GM04503 (cell line): ENCODE measurements at regions not wholly inside any gene's neighbourhood (a gene's known extent, or its start where the extent isn't known, plus 50 kb on each side); places are given as distances from the start of the nearest gene placed in this dataset.
"Not testable (repeated sequence)": the region's sequence is repeated elsewhere in the genome, so short reads cannot be mapped to it uniquely, and the experiment has no call there.

Experiments
- DNase-seq: peaks from one replicate; pipeline ENCODE4 v3.0.0-alpha.2; 2012; ENCODE audit warnings: low read depth

DNA sequence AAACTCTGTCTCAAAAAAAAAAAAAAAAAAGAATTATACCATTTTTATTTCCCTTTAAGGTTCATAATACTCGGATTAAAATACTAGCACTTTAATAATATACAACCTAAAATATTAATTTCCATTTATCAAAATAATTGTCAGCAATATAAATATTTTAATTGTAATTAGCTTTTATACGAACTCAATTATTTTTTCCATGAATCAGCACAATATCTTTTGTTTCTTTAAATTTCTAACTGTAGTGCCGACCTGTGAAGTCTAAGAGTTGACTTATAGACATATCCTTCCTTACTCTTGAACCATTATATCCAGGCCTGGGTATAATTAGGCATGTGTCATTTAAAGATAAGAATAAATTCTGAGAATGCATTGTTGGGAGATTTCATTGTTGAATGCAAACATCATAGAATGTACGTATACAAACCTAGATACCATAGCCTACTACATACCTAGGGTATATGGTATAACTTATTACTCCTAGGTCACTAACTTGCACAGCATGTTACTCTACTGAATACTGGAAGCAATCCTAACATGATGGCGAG, 996.7 kb upstream of the TMPRSS15 start:
- DNase-seq = no peak

DNA sequence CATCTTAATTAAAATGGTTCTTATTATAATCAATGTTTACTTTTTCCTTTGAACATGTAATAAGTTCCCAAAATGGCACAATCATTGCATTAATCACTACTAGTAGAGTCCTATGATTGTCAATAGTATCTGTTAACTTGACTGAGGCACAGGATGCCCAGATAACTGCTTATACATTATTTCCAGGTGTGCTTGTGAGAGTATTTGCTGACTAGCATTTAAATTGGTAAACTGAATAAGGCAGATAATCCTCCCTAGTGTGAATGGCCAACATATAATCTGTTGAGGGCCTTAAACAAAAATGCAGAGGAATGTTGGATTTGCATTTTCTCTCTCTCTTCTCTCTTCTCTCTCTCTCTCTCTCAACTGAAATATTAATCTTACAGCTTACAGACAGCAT, 999.3 kb upstream of the TMPRSS15 start:
- no peak for DNase-seq

DNA sequence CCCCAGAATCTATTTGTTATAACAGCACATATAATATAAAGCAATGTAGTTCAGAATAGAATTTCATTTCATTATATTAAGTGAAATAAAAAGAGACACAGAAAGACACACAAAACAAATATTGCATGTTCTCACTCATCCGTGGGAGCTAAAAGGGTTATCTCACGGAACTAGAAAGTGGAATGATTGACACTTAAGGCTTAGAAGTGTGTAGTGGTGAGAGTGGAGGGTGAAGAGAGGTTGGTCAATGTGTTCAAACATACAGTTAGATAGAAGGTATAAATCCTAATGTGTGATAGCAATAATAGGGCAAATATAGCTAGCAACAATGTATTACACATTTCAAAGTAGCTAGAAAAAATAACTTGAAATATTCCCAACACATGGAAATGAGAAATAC, 1001.7 kb upstream of the TMPRSS15 start:
- no peak for DNase-seq

DNA sequence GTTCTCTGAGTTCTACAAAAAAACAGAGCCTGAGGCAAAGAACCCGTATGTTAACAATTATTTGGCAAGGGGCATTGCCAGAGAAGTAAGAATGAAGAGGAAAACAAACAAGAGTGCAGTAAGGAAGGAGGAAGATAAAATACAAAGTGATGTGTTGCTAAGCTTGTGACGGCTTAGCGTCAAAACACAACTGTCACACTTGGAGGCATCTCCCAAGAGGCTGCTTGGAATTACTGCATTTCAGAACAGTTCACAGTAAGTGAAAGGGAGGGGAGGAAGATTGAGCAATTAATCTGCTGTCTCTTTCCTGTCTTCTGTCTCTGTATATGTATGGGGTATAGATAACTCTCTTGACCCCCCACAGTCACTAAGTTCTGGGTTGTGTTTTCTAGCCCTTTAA, 1017.0 kb upstream of the TMPRSS15 start:
- no peak for DNase-seq

DNA sequence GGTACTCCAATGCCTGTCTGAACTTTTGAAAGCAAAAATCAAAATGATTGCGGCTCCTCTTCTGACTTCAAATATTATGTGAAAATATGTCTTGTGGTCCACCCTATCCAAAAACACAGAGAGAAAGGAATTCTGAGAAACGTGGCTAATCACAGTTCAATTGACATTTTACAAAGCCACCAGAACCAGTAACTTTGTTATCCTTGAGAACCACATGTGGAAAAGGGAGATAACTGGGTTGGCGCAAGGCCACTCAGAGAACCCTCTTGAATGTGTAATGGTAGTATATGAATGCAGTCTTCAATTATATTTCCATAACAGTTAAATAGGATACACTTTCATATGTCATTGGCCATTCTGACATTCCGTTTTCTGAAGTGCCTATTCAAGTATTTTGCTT, 1030.0 kb upstream of the TMPRSS15 start:
- no peak for DNase-seq

DNA sequence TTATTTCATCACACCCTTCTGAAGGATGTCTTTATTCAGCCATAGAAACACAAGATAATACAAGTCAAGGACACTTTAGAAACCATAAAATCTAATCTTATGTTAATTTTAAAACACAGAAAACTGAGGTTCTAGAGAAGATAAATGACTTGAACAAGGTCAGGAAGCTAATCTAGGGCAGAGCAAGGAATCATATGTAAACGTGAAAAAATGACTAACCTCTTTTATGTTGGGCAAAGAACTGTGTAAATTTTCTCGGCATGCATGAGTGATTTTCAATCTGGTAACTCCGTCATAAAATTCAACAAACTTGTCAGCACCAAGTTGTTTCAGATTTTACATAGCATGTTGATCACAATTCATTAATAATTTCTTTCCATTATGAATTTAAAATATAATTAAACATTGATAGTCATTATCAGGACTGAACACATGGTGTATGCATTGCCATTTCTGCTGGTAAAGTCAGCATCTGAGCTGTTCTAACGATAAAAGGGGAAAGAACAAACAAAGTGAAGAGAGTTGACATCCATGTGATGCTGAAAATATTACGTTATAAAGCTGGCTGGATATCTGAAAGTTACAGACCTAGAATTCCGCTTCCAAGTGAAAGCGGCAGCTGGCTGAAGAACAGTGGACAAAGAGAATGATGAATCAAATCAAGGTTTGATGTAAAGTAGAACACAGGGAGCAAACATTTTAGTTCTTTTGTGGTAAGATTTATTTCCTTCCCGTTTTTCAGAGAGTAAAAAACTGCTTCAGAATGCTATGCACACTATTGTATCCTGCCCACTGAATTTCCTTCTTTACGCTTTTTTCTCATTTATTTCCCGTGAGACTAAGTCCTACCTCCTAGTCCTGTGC, 1037.4 kb upstream of the TMPRSS15 start:
- no peak for DNase-seq

DNA sequence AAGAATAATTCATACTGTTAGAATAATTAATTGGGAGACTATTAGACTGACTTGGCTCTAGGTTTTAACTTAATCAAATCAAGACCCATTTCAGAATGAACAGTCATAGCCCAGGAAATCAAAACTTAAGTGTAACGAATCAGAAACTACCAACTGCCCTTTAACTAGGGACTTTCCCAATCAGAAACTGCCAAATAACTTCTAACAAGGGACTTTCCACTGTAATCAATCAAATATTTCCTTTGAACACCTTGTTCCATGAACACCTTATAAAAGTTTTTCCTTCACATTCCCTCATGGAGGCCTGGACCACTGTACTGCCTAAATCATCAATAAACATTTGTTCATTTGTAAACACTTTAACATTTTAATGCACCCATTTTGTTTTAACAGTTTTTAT, 1054.7 kb upstream of the TMPRSS15 start:
- no peak for DNase-seq

DNA sequence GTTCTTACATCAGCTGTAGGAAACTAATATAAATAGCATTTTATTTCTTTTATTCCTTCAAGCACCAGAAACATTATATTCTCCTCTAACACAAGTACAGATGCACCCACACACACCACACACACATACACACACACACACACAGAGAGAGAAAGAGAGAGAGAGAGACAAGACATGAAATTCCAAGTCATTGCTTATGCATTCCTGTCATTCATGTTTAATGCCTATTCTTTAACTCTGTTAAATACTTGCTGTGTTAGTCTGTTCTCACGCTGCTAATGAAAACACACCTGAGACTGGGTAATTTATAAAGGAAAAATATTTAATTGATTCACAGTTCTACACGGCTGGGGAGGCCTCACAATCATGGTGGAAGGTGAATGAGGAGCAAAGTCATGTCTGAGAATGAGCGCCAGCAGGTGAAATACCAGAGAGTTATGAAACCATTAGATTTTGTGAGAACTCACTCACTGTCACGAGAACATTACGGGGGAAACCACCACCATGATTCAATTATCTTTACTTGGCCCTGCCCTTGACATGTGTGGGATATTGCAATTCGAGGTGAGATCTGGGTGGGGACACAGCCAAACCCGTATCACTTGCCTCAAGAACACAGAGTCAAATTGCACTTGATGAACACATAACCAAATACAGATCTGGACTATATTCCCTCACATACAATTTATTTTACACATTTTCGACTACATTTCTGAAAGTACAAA, 1058.1 kb upstream of the TMPRSS15 start:
- DNase-seq = no peak

DNA sequence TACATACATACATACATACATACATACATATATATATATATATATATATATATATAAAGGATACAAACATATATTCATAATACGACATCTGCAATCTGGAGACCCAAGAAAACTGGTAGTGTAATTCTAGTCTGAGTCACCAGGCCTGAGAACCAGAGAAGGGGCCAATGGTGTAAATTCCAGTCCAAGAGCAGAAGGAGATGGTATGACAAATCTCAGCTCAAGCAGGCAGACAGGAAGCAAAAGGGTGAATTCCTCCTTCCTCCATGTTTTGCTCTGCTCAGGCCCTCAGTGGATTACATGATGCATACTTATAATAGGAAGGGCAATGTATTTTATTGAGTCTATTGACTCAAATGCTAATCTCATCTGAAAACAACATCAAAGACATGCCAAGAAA, 1060.4 kb upstream of the TMPRSS15 start:
- no peak for DNase-seq

DNA sequence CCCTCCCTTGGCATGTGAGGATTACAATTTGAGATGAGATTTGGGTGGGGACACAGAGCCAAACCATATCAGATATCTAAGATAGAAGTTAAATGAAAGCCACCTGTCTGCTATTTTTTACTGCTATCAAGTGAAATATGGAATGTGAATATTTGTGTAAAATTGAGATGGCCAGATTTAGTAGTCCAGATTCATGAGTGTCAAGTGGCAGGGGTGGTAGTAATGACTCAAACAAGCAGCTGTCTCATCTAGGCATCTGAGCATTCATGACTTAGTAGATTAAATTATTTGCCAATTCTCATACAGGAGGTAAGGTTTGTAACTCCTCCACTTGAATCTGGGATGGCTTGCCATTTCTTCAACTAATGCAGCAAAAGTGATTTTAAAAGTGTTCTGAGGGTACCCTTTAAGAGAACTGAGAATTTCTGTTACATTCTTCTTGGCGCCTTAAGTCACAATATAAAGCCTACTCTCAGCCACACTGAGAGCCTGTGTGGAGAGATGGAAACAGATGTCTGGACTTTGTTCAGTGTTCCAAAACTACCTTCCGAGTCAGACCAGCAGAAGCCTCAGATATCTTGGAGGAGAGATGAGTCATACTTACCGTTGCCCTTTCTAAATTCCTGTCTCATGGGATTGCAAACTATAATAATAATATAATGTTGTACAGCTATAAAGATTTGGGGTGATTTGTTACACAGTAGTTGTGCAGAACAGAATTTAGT, 1065.6 kb upstream of the TMPRSS15 start:
- no peak for DNase-seq

DNA sequence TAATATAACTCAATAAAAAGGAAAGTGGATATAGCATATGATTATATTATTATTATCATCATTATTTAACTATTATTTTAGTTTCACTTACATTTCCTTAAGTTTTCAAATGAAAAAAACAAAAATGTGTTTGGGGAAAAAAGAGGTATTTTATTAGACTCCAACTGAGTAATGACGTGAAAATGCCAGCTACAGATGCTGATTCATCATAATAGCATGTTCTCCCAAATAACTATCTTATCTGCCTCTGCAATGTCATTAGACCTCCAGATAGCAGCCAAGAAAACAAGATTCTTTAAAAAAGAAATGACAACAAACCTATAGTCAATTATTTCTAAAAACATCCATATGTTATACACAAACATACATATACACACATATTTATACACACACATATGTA, 1071.9 kb upstream of the TMPRSS15 start:
- DNase-seq = no peak

DNA sequence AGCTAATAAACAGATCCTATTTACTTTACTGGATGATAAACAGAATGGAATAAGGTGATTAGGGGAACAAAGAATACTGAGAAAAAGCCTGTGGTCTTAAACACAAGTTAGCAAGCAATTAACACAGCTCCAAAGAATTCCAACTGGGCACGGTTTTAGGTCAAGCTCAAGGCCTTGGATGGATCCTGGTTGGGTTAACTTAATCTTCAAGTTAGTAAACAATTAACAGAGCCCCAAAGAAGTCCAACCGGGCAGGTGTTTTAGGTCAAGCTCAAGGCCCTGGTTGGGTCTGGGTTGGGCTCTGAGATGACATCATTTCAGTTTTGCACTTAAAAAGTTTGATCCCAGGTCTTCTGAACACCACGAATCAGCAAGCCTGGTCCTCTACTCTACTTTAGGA, 1086.3 kb upstream of the TMPRSS15 start:
- DNase-seq = no peak

DNA sequence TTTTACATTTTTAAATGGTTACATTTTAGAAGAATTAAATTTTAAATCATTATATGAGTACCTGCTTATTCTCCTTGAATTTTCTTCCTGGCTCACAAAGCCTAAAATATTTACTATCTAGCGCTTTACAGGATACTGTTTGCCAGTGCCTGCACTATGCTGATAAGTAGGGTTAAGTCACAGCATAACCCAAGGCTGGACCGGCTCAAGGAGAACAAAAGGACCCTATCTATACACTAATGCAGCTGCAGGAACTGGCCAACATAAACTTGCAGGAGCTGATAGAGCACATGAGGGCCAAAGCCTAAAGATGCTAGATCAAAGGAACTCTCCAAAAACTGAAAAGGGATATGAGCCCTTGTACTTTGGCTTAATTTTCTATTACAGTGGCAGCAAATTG, 1086.9 kb upstream of the TMPRSS15 start:
- no peak for DNase-seq

DNA sequence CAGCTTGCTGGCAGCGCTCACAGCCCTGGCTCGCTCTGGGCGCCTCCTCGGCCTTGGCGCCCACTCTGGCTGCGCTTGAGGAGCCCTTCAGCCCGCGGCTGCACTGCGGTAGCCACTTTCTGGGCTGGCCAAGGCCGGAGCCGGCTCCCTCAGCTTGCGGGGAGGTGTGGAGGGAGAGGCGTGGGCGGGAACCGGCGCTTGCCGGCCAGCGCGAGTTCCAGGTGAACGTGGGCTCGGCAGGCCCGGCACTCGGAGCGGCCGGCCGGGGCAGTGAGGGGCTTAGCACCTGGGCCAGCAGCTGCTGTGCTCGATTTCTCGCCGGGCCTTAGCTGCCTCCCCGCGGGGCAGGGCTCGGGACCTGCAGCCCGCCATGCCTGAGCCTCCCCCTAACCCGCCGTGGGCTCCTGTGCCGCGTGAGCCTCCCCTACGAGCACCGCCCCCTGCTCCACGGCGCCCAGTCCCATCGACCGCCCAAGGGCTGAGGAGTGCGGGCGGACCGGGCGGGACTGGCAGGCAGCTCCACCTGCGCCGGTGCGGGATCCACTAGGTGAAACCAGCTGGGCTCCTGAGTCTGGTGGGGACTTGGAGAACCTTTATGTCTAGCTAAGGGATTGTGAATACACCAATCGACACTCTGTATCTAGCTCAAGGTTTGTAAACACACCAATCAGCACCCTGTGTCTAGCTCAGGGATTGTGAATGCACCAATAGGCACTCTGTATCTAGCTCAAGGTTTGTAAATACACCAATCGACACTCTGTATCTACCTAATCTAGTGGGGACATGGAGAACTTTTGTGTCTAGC, 1090.1 kb upstream of the TMPRSS15 start:
- not testable (repeated sequence) for DNase-seq

DNA sequence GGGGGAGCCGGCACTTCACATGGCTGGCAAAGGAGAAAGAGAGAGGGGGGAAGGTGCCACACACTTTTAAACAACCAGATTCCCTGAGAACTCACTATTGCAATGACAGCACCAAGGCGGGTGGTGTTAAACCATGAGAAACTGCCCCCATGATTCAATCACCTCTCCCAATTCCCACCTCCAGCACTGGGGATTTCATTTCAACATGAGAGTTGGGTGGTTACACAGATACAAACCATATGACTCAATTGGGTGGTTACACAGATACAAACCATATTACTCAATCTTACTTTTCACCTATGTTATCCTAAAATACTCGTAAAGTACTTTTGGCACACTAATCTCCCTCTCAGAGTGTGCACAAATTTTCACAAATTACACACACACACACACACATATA, 1097.5 kb upstream of the TMPRSS15 start:
- DNase-seq = no peak

DNA sequence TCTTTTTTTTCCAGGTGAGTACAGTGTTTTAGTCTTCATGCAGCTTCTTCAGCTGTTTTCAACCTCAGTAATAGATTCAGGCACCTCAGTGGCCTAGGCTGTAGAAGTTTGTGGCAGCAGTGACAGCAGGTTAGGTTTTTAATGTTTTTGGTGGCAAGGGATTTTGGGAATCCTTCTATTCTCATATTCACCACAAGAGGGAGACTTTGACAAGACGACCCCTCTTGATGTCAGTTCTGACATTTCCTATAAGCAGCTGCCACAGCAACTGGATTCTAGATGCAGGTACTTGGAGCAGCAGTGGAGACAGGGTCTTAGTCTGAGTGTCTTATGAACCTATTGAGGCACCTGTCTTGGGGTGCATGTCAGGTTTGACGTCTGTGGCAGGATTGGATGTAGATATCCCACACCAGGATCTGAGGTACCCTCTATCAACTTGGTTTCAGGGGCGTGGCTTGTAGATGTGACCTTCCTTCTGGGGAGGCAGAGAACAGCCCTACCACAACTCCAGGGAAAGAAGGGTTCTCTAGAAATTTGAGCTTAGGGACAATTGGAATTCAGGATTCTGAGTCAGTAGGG, 1104.2 kb upstream of the TMPRSS15 start:
- no peak for DNase-seq

DNA sequence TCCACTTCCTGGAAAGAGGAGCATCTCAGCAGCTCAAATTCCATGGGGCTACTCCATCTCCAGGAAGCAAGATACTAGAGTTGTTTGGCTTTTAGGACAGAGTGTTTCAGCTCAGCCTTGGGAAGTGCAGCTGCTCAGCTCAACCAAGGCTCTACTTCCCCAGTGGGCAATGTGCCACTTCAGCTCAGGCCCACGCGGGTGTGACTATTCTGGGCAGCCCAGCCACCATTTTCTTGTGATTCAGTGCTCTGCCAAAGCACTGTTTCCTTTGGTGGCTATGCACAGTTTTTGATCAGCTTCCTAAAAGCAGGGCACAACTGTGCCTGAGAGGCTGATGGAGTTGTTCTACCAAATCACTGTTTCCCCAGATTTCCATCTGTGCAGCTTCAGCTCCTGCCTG, 1104.9 kb upstream of the TMPRSS15 start:
- no peak for DNase-seq

DNA sequence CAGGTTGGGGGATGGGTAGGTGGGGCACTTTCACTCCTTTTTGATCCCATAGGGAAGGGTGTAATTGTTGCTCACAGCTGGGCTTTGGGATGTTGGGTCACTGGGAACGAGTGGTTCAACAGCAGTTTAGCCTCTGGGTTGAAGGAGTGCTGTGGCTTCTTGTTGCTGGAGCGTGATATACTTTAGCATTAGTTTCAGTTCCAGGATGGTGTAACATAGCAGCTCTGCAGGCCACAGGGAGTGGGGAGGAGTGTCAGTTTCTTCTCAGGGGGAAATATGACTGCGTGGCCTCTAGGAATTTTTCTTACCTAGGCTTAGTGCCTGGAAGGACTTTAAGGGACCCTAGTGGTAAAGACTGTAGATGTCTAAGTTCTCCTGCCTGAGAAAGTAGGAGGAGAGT, 1105.3 kb upstream of the TMPRSS15 start:
- no peak for DNase-seq

DNA sequence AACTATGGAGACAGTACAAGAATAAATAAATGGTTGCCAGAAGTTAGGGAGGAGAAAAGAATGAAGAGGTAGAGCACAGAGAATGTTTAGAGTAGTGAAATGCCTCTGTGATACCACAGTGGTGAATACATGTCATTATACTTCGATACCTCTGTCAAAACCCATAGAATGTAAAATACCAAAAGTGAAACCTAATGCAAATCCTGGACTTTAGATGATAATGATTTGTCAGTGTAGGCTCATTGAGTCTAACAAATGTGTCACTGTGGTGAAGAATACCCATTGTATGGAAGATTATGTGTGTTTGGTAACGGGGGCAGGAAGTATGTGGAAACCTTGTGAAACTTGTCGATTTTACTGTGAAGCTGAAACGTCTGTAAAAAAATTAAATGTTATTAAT, 1106.5 kb upstream of the TMPRSS15 start:
- DNase-seq = no peak

DNA sequence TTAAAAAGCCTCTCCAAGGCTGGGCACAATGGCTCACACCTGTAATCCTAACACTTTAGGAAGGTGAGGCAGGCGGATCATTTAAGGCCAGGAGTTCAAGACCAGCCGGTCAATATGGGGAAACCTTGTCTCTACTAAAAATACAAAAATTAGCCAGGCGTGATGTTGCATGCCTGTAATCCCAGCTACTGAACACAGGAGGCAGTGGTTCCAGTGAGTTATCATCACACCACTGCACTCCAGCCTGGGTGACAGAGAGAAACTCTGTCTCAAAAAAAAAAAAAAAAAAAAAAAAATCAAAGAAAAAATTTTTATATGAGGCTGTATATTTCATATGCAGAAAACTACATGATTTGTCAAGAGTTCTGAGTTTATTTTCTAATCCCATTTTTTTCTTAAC, 1107.1 kb upstream of the TMPRSS15 start:
- no peak for DNase-seq

DNA sequence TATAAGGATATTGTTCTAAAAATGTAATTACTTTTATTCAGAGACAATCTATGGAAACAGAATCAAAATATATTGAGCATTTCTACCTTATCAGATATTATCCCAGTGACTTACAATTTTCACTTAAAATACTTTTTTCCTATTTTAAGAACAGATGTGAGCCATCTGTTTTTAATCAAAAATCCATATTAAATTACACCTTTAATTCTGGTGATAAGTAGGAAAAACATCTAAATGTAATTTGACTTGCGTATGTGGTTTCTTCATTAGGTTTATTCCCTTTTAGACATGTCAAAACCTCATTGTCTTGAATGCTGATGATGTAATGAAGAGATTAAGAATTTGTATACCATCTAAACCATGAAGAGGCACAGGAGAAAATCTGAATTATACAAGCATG, 1118.8 kb upstream of the TMPRSS15 start:
- DNase-seq = no peak
